ENCODE measurements at regions not wholly inside any gene's neighbourhood (a gene's known extent, or its start where the extent isn't known, plus 50 kb on each side); places are given as distances from the start of the nearest gene placed in this dataset.

GRCh38 chr17:5644065-5644464 lies 59.8 kb upstream of the NLRP1 start:
- no peak for TF ChIP-seq CTCF (IDR thresholded peaks at IDR 0.05; ENCODE audit: insufficient read depth, low read length, poor library complexity, severe bottlenecking)
- no peak for TF ChIP-seq EZH2phosphoT487 (conservative IDR thresholded peaks at IDR 0.05; ENCODE audit: low read length)
- H3K36me3 ChIP-seq (ENCODE audit: low read length), result no peaks in the 10 kb centered on the region
- H4K20me1 ChIP-seq (ENCODE audit: low read depth, low read length), result no peaks in the 10 kb centered on the region
- no peak overlapping the region for H3K27ac ChIP-seq (ENCODE audit: low read depth, low read length)
- no peaks in the 10 kb centered on the region for H3K9me3 ChIP-seq (ENCODE audit: insufficient read depth, low read length)
- H3K27me3 ChIP-seq (ENCODE audit: low read length), result no peaks in the 10 kb centered on the region
- H3K4me2 ChIP-seq (ENCODE audit: low read depth, low read length, poor library complexity, severe bottlenecking), result no peak overlapping the region
- no peaks in the 10 kb centered on the region for H3K79me2 ChIP-seq (ENCODE audit: insufficient read depth, low read length)
- no peaks in the 10 kb centered on the region for H3F3A ChIP-seq (ENCODE audit: insufficient read depth)
- H3K9ac ChIP-seq (ENCODE audit: low read length), result no peak overlapping the region
- H3K9me2 ChIP-seq (replicated peaks; ENCODE audit: insufficient read depth, low read length), result no peaks in the 10 kb centered on the region
- H3K4me3 ChIP-seq (ENCODE audit: insufficient read depth, low read length, poor library complexity, severe bottlenecking), result no peak overlapping the region
- no peak overlapping the region for H2AFZ ChIP-seq (ENCODE audit: low read depth, low read length, severe bottlenecking)

- Histone ChIP-seq H3K79me2 (ENCODE audit: insufficient read depth, low read length) (no peaks in the 10 kb centered on the region), H3K9ac (ENCODE audit: low read length) (no peak overlapping the region), H3K9me3 (ENCODE audit: insufficient read depth, low read length) (no peaks in the 10 kb centered on the region), H3K27ac (ENCODE audit: low read depth, low read length) (no peak overlapping the region), H3K9me2 (replicated peaks; ENCODE audit: insufficient read depth, low read length) (no peaks in the 10 kb centered on the region), H4K20me1 (ENCODE audit: low read depth, low read length) (no peaks in the 10 kb centered on the region), H3K36me3 (ENCODE audit: low read length) (no peaks in the 10 kb centered on the region), H3K27me3 (ENCODE audit: low read length) (no peaks in the 10 kb centered on the region), H3F3A (ENCODE audit: insufficient read depth) (no peaks in the 10 kb centered on the region), H2AFZ (ENCODE audit: low read depth, low read length, severe bottlenecking) (no peak overlapping the region), H3K4me2 (ENCODE audit: low read depth, low read length, poor library complexity, severe bottlenecking) (no peak overlapping the region), H3K4me3 (ENCODE audit: insufficient read depth, low read length, poor library complexity, severe bottlenecking) (no peak overlapping the region)
- TF ChIP-seq CTCF (IDR thresholded peaks at IDR 0.05; ENCODE audit: insufficient read depth, low read length, poor library complexity, severe bottlenecking), result no peak
- TF ChIP-seq EZH2phosphoT487 (conservative IDR thresholded peaks at IDR 0.05; ENCODE audit: low read length), result no peak
Measured at GRCh38 chr17:5651348-5651747, 67.0 kb upstream of the NLRP1 start.

- H3K36me3 ChIP-seq (ENCODE audit: low read length), result no peaks in the 10 kb centered on the region
- H3K27me3 ChIP-seq (ENCODE audit: low read length), result no peaks in the 10 kb centered on the region
- H3F3A ChIP-seq (ENCODE audit: insufficient read depth), result no peaks in the 10 kb centered on the region
- no peak for TF ChIP-seq CTCF (IDR thresholded peaks at IDR 0.05; ENCODE audit: insufficient read depth, low read length, poor library complexity, severe bottlenecking)
- TF ChIP-seq EZH2phosphoT487 (conservative IDR thresholded peaks at IDR 0.05; ENCODE audit: low read length), result no peak
- no peaks in the 10 kb centered on the region for H3K79me2 ChIP-seq (ENCODE audit: insufficient read depth, low read length)
- H2AFZ ChIP-seq (ENCODE audit: low read depth, low read length, severe bottlenecking), result no peak overlapping the region
- H3K9ac ChIP-seq (ENCODE audit: low read length), result no peak overlapping the region
- H4K20me1 ChIP-seq (ENCODE audit: low read depth, low read length), result no peaks in the 10 kb centered on the region
- no peak overlapping the region for H3K27ac ChIP-seq (ENCODE audit: low read depth, low read length)
- no peaks in the 10 kb centered on the region for H3K9me3 ChIP-seq (ENCODE audit: insufficient read depth, low read length)
- no peak overlapping the region for H3K4me2 ChIP-seq (ENCODE audit: low read depth, low read length, poor library complexity, severe bottlenecking)
- H3K9me2 ChIP-seq (replicated peaks; ENCODE audit: insufficient read depth, low read length), result no peaks in the 10 kb centered on the region
- no peak overlapping the region for H3K4me3 ChIP-seq (ENCODE audit: insufficient read depth, low read length, poor library complexity, severe bottlenecking)
Measured at GRCh38 chr17:5661491-5662125, 77.3 kb upstream of the NLRP1 start.

Data from SU-DHL-6 (cell line).